K562 (cell line): ENCODE measurements at regions not wholly inside any gene's neighbourhood (a gene's known extent, or its start where the extent isn't known, plus 50 kb on each side); places are given as distances from the start of the nearest gene placed in this dataset.

Experiments
- CTCF ChIP-seq, 3 experiments: IDR thresholded peaks in 2 of 3; conservative IDR thresholded peaks in 1 of 3; 2 replicates each; pipeline ENCODE4 v1.5.1; 2011 to 2012; ENCODE audit warnings: low read length in 3 of 3, mild to moderate bottlenecking in 3 of 3, control low read depth in 2 of 3, improper control_type of control experiment in 1 of 3, inconsistent platforms in 1 of 3, low read depth in 1 of 3, mixed read lengths in 1 of 3, moderate library complexity in 1 of 3; ENCODE audit not compliant: insufficient read depth in 2 of 3
- DACH1 ChIP-seq: fragments of 450-650 bp; IDR thresholded peaks from 2 replicates; pipeline ENCODE4 v1.6.1; 2018; ENCODE audit not compliant: partially characterized antibody
- NCOA1 ChIP-seq: fragments of 450-650 bp; IDR thresholded peaks from 2 replicates; pipeline ENCODE4 v1.6.1; 2016; ENCODE audit warnings: low read depth
- SRF ChIP-seq, 2 experiments: fragments of 250-450, 450-650 bp in 1 of 2; sonication (Bioruptor Pico) in 1 of 2; sonication (generic) in 1 of 2; formaldehyde crosslinking; IDR thresholded peaks; 2 replicates each; pipeline versions ENCODE4 v1.5.0 to v1.5.1; 2020 to 2022; ENCODE audit warnings: mild to moderate bottlenecking in 1 of 2, missing genetic modification reagents in 1 of 2

GRCh38 chr4:132958457-132959263, 190.4 kb upstream of the PCDH10 start:
- TF ChIP-seq NCOA1 (no peak), SRF (CRISPR knock-in tag; IDR thresholded peaks at IDR 0.05) (no peak), DACH1 (no peak), CTCF (IDR thresholded peaks at IDR 0.05 in 2 of 3, conservative IDR thresholded peaks at IDR 0.05 in 1 of 3; ENCODE audit: insufficient read depth in 2 of 3, low read depth in 1 of 3, low read length in 3 of 3) (no peak)
